Activated CD8-positive, alpha-beta memory T cell treated with anti-CD3 and anti-CD28 coated beads for 36 hours (primary cell): ENCODE measurements at regions not wholly inside any gene's neighbourhood (a gene's known extent, or its start where the extent isn't known, plus 50 kb on each side); places are given as distances from the start of the nearest gene placed in this dataset.

ENCODE experiments used
- CTCF ChIA-PET: fragments of 350-600 bp; sonication (Branson Sonifier 250); formaldehyde crosslinking; loops from one replicate; lab custom pipeline; 2021; ENCODE audit warnings: antibody characterized with exemption; lab: Charles Lee
- POLR2A ChIA-PET: fragments of 350-600 bp; sonication (Branson Sonifier 250); formaldehyde crosslinking; loops from one replicate; lab custom pipeline; 2021; ENCODE audit warnings: antibody characterized with exemption; lab: Charles Lee

- ChIA-PET CTCF (no interaction called here), POLR2A (no interaction called here)
Measured at GRCh38 chr13:104597546-104598180, 1531.4 kb upstream of the SLC10A2 start.

GRCh38 chr13:104595511-104595910, 1529.3 kb upstream of the SLC10A2 start:
- ChIA-PET CTCF (no interaction called here), POLR2A (no interaction called here)

GRCh38 chr13:104594806-104595205, 1528.6 kb upstream of the SLC10A2 start:
- ChIA-PET CTCF (no interaction called here), POLR2A (no interaction called here)

- CTCF ChIA-PET, result no interaction called here
- POLR2A ChIA-PET, result no interaction called here
Measured at GRCh38 chr13:104593693-104594092, 1527.5 kb upstream of the SLC10A2 start.

- ChIA-PET CTCF (no interaction called here), POLR2A (no interaction called here)
Measured at GRCh38 chr13:104593251-104593576, 1527.0 kb upstream of the SLC10A2 start.

GRCh38 chr13:104592545-104593250, 1526.5 kb upstream of the SLC10A2 start:
- ChIA-PET POLR2A (no interaction called here), CTCF (no interaction called here)

- ChIA-PET CTCF (no interaction called here), POLR2A (no interaction called here)
Measured at GRCh38 chr13:104592127-104592526, 1525.9 kb upstream of the SLC10A2 start.

GRCh38 chr13:104586051-104586746, 1520.0 kb upstream of the SLC10A2 start:
- CTCF ChIA-PET, result no interaction called here
- POLR2A ChIA-PET, result no interaction called here

- CTCF ChIA-PET, result no interaction called here
- POLR2A ChIA-PET, result no interaction called here
Measured at GRCh38 chr13:104584481-104584880, 1518.3 kb upstream of the SLC10A2 start.

GRCh38 chr13:104580931-104581330, 1514.7 kb upstream of the SLC10A2 start:
- ChIA-PET POLR2A (no interaction called here), CTCF (no interaction called here)

GRCh38 chr13:104577071-104577815, 1511.0 kb upstream of the SLC10A2 start:
- CTCF ChIA-PET, result no interaction called here
- POLR2A ChIA-PET, result no interaction called here

GRCh38 chr13:104571893-104572229, 1505.6 kb upstream of the SLC10A2 start:
- CTCF ChIA-PET, result no interaction called here

GRCh38 chr13:104571161-104571892, 1505.1 kb upstream of the SLC10A2 start:
- ChIA-PET POLR2A (no interaction called here), CTCF (no interaction called here)

More at GRCh38 chr13:104571893-104572229, 1505.6 kb upstream of the SLC10A2 start:
- POLR2A ChIA-PET, result no interaction called here

- ChIA-PET CTCF (no interaction called here), POLR2A (no interaction called here)
Measured at GRCh38 chr13:104567114-104567513, 1500.9 kb upstream of the SLC10A2 start.

- ChIA-PET CTCF (no interaction called here), POLR2A (no interaction called here)
Measured at GRCh38 chr13:104565888-104566287, 1499.7 kb upstream of the SLC10A2 start.

- ChIA-PET CTCF (no interaction called here), POLR2A (no interaction called here)
Measured at GRCh38 chr13:104553896-104554295, 1487.7 kb upstream of the SLC10A2 start.

- POLR2A ChIA-PET, result no interaction called here
- CTCF ChIA-PET, result no interaction called here
Measured at GRCh38 chr13:104553186-104553585, 1487.0 kb upstream of the SLC10A2 start.

- ChIA-PET POLR2A (no interaction called here), CTCF (interaction anchor here (0.7 kb wide), 1 partner anchor 227 kb away, joined by 5 read pairs; no protein-coding TSS in a partner anchor)
Measured at GRCh38 chr13:104534847-104535246, 1468.6 kb upstream of the SLC10A2 start.

GRCh38 chr13:104532132-104532531, 1465.9 kb upstream of the SLC10A2 start:
- ChIA-PET POLR2A (no interaction called here), CTCF (no interaction called here)

GRCh38 chr13:104530741-104531140, 1464.5 kb upstream of the SLC10A2 start:
- ChIA-PET POLR2A (no interaction called here), CTCF (no interaction called here)
